ENCODE measurements at regions not wholly inside any gene's neighbourhood (a gene's known extent, or its start where the extent isn't known, plus 50 kb on each side); places are given as distances from the start of the nearest gene placed in this dataset.

- DNase-seq (ENCODE audit: low spot score) = no peak
- in situ Hi-C loops (cut with MboI; ENCODE audit: low sequenced_read_pairs, unreplicated experiment) = no loop called here
- TF ChIP-seq, protein P1, sequence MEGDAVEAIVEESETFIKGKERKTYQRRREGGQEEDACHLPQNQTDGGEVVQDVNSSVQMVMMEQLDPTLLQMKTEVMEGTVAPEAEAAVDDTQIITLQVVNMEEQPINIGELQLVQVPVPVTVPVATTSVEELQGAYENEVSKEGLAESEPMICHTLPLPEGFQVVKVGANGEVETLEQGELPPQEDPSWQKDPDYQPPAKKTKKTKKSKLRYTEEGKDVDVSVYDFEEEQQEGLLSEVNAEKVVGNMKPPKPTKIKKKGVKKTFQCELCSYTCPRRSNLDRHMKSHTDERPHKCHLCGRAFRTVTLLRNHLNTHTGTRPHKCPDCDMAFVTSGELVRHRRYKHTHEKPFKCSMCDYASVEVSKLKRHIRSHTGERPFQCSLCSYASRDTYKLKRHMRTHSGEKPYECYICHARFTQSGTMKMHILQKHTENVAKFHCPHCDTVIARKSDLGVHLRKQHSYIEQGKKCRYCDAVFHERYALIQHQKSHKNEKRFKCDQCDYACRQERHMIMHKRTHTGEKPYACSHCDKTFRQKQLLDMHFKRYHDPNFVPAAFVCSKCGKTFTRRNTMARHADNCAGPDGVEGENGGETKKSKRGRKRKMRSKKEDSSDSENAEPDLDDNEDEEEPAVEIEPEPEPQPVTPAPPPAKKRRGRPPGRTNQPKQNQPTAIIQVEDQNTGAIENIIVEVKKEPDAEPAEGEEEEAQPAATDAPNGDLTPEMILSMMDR (IDR thresholded peaks at IDR 0.05; ENCODE audit: borderline replicate concordance, control extremely low read depth, extremely low read depth, insufficient read depth, missing control alignments) = no peak
Observed at GRCh38 chr9:135221951-135222631, 134.6 kb downstream of the OLFM1 start.

DNA sequence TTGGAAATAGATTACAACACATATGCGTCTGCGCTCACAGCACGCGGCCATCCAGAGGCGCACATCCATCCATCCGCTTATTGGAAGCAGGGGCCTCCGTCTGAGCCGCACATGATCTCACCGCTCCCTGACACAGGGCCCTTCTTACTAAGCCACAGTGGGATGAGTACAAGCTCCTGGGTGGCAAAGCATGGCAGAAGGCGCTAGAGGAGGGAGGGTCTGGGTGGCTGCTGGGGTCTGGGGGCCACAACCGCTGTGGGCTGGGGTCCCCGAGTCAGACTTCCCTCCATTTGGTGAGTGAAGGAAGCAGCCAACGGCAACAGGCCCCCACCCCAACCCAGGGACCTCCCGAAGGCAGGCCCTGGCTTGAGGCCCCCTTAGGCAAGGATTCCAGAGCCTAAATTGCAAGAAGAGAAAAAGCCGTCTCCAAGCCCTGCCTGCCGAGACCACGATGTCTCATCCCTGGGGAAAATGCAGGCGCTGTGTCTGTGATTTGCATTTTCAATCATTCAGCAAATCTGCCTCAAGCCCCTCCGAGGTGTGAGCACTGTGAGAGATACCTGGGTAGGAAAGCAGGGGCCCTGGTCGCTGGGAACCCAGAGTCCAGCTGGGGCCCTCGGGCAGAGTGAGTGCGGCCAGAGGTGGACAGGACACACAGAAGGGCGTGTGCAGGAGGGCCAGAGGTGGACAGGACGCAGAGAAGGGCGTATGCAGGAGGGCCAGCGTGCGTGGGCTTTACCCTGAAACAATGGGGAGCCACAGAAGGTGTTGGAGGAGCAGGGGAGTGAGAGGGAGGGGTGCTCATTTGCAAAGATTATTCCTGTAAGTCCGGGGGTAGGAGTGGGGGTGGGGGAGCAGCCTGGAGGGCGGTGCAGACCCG lies 135.7 kb downstream of the OLFM1 start:
- TF ChIP-seq, protein P1 (IDR thresholded peaks at IDR 0.05; ENCODE audit: borderline replicate concordance, control extremely low read depth, extremely low read depth, insufficient read depth, missing control alignments) = no peak
- no peak for DNase-seq (ENCODE audit: low spot score)
- in situ Hi-C loops (cut with MboI; ENCODE audit: low sequenced_read_pairs, unreplicated experiment) = no loop called here

DNA sequence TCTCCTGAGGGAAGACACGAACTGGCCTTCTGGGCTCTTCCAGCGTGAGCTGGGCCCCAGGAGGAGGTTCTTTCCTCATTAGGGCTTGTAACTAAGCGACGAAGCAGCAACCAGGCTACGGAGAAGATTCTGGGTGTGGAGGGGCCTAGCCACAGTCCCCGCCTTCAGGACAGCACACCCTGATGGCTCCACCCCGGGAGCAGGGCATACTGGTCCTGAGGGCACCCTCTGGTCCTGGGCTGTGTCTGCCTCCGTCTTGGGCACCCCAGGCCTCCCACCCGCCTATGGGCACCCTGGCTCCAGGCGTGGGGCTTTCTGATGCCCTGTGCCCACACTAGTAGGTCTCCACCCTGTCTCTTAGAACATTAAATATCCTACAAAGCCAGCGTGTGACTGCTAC lies 136.4 kb downstream of the OLFM1 start:
- TF ChIP-seq, protein P1 (IDR thresholded peaks at IDR 0.05; ENCODE audit: borderline replicate concordance, control extremely low read depth, extremely low read depth, insufficient read depth, missing control alignments) = no peak
- in situ Hi-C loops (cut with MboI; ENCODE audit: low sequenced_read_pairs, unreplicated experiment) = no loop called here
- no peak for DNase-seq (ENCODE audit: low spot score)

DNA sequence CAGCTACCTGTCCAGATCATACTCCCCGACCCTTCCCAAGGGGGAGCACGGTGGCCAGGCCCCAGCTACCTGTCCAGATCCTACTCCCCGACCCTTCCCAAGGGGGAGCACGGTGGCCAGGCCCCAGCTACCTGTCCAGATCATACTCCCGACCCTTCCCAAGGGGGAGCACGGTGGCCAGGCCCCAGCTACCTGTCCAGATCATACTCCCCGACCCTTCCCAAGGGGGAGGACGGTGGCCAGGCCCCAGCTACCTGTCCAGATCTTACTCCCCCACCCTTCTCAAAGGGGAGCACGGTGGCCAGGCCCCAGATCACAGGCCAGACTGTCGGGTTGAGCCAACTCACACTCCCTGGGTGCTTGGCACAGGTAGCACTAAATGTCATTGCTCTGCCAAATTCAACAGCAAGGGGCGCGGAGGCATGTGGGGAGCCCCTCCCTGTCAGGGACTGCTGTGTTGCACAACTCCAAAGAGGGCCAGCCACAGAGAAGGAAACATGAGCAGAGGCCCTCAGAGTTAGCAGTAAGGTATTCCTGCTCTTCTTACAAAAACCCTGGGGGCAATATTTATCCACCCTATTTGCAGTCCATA lies 136.9 kb downstream of the OLFM1 start:
- TF ChIP-seq, protein P1 (IDR thresholded peaks at IDR 0.05; ENCODE audit: borderline replicate concordance, control extremely low read depth, extremely low read depth, insufficient read depth, missing control alignments) = no peak
- no peak for DNase-seq (ENCODE audit: low spot score)
- in situ Hi-C loops (cut with MboI; ENCODE audit: low sequenced_read_pairs, unreplicated experiment) = no loop called here

DNA sequence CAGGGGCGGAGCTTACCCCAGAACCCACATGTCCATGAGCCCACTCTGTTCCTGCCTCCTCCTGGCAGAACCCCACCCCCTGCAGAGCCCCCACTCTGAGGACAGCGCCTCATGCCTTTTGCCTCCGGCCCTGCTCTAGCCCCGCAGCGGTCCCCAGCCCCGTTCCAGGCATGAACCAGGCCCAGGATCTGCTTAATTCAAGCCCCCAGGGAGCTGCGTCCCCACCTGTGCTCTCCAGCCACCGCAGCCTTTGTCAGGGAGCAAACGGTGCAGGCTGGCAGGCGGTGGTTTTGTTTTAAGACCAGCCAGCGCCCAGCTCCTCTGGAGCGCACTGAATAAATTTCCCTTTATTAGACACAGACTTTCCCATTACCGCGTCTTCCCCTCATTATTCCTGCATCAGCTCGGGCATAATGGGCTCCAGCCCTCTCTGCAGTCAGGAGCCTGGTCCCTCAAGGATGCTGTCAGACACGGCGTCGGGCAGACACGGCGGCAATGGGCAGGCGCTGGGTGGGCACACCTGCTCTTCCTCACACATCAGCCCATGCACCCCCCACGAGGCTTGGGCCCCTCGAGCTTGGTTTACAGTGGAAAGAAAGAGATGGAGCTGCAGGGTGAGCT lies 137.6 kb downstream of the OLFM1 start:
- no peak for DNase-seq (ENCODE audit: low spot score)
- TF ChIP-seq, protein P1 (IDR thresholded peaks at IDR 0.05; ENCODE audit: borderline replicate concordance, control extremely low read depth, extremely low read depth, insufficient read depth, missing control alignments) = no peak
- in situ Hi-C loops (cut with MboI; ENCODE audit: low sequenced_read_pairs, unreplicated experiment) = no loop called here

DNA sequence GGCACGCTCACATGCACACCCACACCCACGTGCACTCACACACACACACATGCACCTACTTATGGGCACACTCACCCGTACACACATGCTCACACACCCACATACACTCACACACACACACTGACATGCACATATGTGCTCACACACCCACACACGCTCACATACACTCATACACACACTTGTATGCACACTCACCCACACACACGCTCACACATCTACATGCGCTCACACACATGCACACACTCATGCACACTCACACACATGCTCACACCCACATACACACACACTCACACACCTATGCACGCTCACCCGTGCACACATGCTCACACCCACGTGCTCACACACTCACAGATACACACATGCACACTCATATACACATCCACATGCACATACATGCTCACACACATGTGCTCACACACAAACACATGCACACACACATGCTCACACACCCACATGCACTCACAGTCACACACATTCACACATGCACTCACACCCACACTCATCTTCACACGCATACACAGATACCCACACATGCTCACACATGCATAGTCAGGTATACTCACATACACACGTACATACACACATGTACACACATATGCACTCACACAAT lies 138.3 kb downstream of the OLFM1 start:
- TF ChIP-seq, protein P1 (IDR thresholded peaks at IDR 0.05; ENCODE audit: borderline replicate concordance, control extremely low read depth, extremely low read depth, insufficient read depth, missing control alignments) = no peak
- in situ Hi-C loops (cut with MboI; ENCODE audit: low sequenced_read_pairs, unreplicated experiment) = no loop called here
- no peak for DNase-seq (ENCODE audit: low spot score)

Measured in GM13976 (cell line).